DOHH2 (cell line): ENCODE measurements at regions not wholly inside any gene's neighbourhood (a gene's known extent, or its start where the extent isn't known, plus 50 kb on each side); places are given as distances from the start of the nearest gene placed in this dataset.

Source experiments
- H3F3A ChIP-seq: fragments of 200-600 bp; sonication (generic), shearing (Covaris generic); 2 replicates; pipeline ENCODE4 v1.6.0; 2016; ENCODE audit warnings: antibody characterized with exemption, mild to moderate bottlenecking; ENCODE audit not compliant: control insufficient read depth, insufficient read depth
- H3K27ac ChIP-seq: fragments of 200-600 bp; sonication (generic); 2 replicates; pipeline ENCODE4 v1.5.1; 2014; ENCODE audit warnings: low read depth, mild to moderate bottlenecking, low read length, moderate library complexity
- H3K27me3 ChIP-seq: fragments of 200-600 bp; sonication (generic); 2 replicates; pipeline ENCODE4 v1.6.1; 2014; ENCODE audit warnings: mild to moderate bottlenecking, low read length, mixed read lengths; ENCODE audit not compliant: control insufficient read depth
- H3K36me3 ChIP-seq: fragments of 200-600 bp; sonication (generic); 2 replicates; pipeline ENCODE4 v1.6.1; 2014; ENCODE audit warnings: mild to moderate bottlenecking, low read length, moderate library complexity, mixed read lengths; ENCODE audit not compliant: control insufficient read depth
- H3K4me1 ChIP-seq: fragments of 200-600 bp; sonication (generic); 2 replicates; pipeline ENCODE4 v1.6.1; 2014; ENCODE audit warnings: mild to moderate bottlenecking, low read length, mixed read lengths; ENCODE audit not compliant: control insufficient read depth
- H3K4me2 ChIP-seq: fragments of 200-600 bp; sonication (generic); 2 replicates; pipeline ENCODE4 v1.6.0; 2014; ENCODE audit warnings: mild to moderate bottlenecking, low read length, moderate library complexity
- H3K4me3 ChIP-seq: fragments of 200-600 bp; sonication (generic); 2 replicates; pipeline ENCODE4 v1.5.1; 2014; ENCODE audit warnings: mild to moderate bottlenecking, low read length, mixed read lengths
- H3K79me2 ChIP-seq: fragments of 200-600 bp; sonication (generic); 2 replicates; pipeline ENCODE4 v1.6.1; 2014; ENCODE audit warnings: mild to moderate bottlenecking, low read length, mixed read lengths; ENCODE audit not compliant: control insufficient read depth
- H3K9me2 ChIP-seq: fragments of 200-600 bp; sonication (generic); replicated peaks from 2 replicates; pipeline ENCODE4 v1.6.1; 2014; ENCODE audit warnings: mild to moderate bottlenecking, low read length, mixed read lengths; ENCODE audit not compliant: control insufficient read depth
- H3K9me3 ChIP-seq: fragments of 200-600 bp; sonication (generic); 2 replicates; pipeline ENCODE4 v1.6.1; 2014; ENCODE audit warnings: antibody characterized with exemption, low read length, mixed read lengths; ENCODE audit not compliant: control insufficient read depth, insufficient read depth
- H4K20me1 ChIP-seq: fragments of 200-600 bp; sonication (generic); 2 replicates; pipeline ENCODE4 v1.6.0; 2014; ENCODE audit warnings: low read depth, mild to moderate bottlenecking, antibody characterized with exemption, low read length, moderate library complexity; ENCODE audit not compliant: control insufficient read depth, insufficient read depth
- CTCF ChIP-seq: fragments of 200-600 bp; sonication (generic); IDR thresholded peaks from one replicate; pipeline ENCODE4 v1.5.1; 2014; ENCODE audit warnings: antibody characterized with exemption, mild to moderate bottlenecking, low read depth, low read length; ENCODE audit not compliant: poor library complexity, severe bottlenecking
- EZH2phosphoT487 ChIP-seq: fragments of 200-600 bp; sonication (generic); IDR thresholded peaks from 2 replicates; pipeline ENCODE4 v1.6.1; 2017; ENCODE audit warnings: borderline replicate concordance, mild to moderate bottlenecking, antibody characterized with exemption, low read length, moderate library complexity, mixed read lengths

DNA sequence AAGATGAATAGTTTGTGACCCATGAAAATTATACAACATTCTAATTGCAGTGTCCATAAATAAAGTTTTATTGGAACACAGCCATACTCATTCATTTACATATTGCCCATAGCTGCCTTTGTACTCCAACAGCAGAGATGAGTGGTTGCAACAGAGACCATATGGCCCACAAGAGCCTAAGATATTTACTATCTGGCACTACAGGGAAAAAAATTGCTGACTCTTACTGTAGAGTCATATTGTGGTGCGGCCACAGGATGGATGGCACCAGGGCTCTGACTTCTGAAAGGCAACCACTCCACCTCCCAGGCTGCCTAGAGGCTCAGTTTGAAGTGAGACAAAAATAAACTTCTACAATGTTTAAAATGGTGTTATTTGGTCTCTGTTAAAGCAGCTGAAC is 404.0 kb upstream of the ATP5MC3 start:
- Histone ChIP-seq H4K20me1 (no peaks in the 10 kb centered on the region), H3K9me2 (no peaks in the 10 kb centered on the region), H3K4me1 (no peaks in the 10 kb centered on the region), H3K4me3 (no peak overlapping the region), H3K79me2 (no peaks in the 10 kb centered on the region), H3K9me3 (no peaks in the 10 kb centered on the region), H3K27ac (no peak overlapping the region), H3K36me3 (no peaks in the 10 kb centered on the region), H3K4me2 (no peak overlapping the region), H3F3A (no peaks in the 10 kb centered on the region), H3K27me3 (no peaks in the 10 kb centered on the region)
- TF ChIP-seq EZH2phosphoT487 = no peak
- TF ChIP-seq CTCF = no peak

- H3K79me2 ChIP-seq = no peaks in the 10 kb centered on the region
- no peaks in the 10 kb centered on the region for H3K36me3 ChIP-seq
- no peaks in the 10 kb centered on the region for H3K9me3 ChIP-seq
- no peak overlapping the region for H3K4me2 ChIP-seq
- no peak for TF ChIP-seq EZH2phosphoT487
- no peak for TF ChIP-seq CTCF
- H3K4me1 ChIP-seq = peaks cover 9% of the 10 kb centered on the region
- no peak overlapping the region for H3K27ac ChIP-seq
- no peaks in the 10 kb centered on the region for H3K27me3 ChIP-seq
- no peaks in the 10 kb centered on the region for H4K20me1 ChIP-seq
- no peaks in the 10 kb centered on the region for H3K9me2 ChIP-seq
- no peak overlapping the region for H3K4me3 ChIP-seq
- no peaks in the 10 kb centered on the region for H3F3A ChIP-seq
Measured at GRCh38 chr2:175580652-175581051, 399.1 kb upstream of the ATP5MC3 start.

- H3K9me3 ChIP-seq = no peaks in the 10 kb centered on the region
- no peak overlapping the region for H3K27ac ChIP-seq
- H3K36me3 ChIP-seq = no peaks in the 10 kb centered on the region
- TF ChIP-seq CTCF = no peak
- no peak for TF ChIP-seq EZH2phosphoT487
- no peaks in the 10 kb centered on the region for H4K20me1 ChIP-seq
- H3K4me3 ChIP-seq = no peak overlapping the region
- H3K4me1 ChIP-seq = peaks cover 15% of the 10 kb centered on the region
- H3K9me2 ChIP-seq = no peaks in the 10 kb centered on the region
- H3K79me2 ChIP-seq = no peaks in the 10 kb centered on the region
- no peaks in the 10 kb centered on the region for H3K27me3 ChIP-seq
- no peak overlapping the region for H3K4me2 ChIP-seq
- no peaks in the 10 kb centered on the region for H3F3A ChIP-seq
Measured at GRCh38 chr2:175579646-175580045, 398.1 kb upstream of the ATP5MC3 start.

- Histone ChIP-seq H3K9me3 (no peaks in the 10 kb centered on the region), H3K79me2 (no peaks in the 10 kb centered on the region), H3K4me1 (peaks cover 15% of the 10 kb centered on the region), H3K27ac (no peak overlapping the region), H3K4me3 (no peak overlapping the region), H3K4me2 (no peak overlapping the region), H3K36me3 (no peaks in the 10 kb centered on the region), H3F3A (no peaks in the 10 kb centered on the region), H4K20me1 (no peaks in the 10 kb centered on the region), H3K27me3 (no peaks in the 10 kb centered on the region), H3K9me2 (no peaks in the 10 kb centered on the region)
- no peak for TF ChIP-seq EZH2phosphoT487
- no peak for TF ChIP-seq CTCF
Measured at GRCh38 chr2:175577368-175577970, 396.0 kb upstream of the ATP5MC3 start.
